ENCODE measurements at regions not wholly inside any gene's neighbourhood (a gene's known extent, or its start where the extent isn't known, plus 50 kb on each side); places are given as distances from the start of the nearest gene placed in this dataset.
"Not testable (repeated sequence)": the region's sequence is repeated elsewhere in the genome, so short reads cannot be mapped to it uniquely, and the experiment has no call there.

DNA sequence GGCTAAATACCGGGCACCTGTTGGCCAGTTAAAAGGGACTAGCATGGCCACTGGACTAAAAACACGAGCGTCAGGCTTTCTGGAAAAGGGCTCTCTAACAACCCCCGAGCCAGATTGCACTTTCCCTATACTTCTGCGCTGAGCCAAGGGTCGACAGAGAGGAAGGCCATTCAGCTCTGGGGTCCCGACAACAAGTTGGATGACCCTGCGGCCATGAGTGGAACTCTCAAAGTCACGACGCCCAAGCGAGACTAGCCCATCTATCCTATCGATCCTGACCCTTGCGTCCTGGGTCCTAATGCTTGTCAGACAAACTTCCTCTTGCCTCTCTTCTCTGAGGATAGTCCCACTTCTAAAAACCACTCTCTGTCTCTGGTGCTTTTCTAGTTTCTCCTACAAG lies 99.9 kb upstream of the PRDX6 start:
- peaks cover 35% of the 10 kb centered on the region for H3K9me3 Mint-ChIP-seq
- peaks cover 23% of the 10 kb centered on the region for H3K36me3 Mint-ChIP-seq (ENCODE audit: low read depth)
- no peak for DNase-seq
- H3K27ac Mint-ChIP-seq = no peak overlapping the region
- no peaks in the 10 kb centered on the region for H3K4me1 Mint-ChIP-seq
- no peak overlapping the region for H3K4me3 Mint-ChIP-seq
- H3K27me3 Mint-ChIP-seq (ENCODE audit: low read depth, poor library complexity) = peaks cover 3% of the 10 kb centered on the region
- TF ChIP-seq, protein P1, sequence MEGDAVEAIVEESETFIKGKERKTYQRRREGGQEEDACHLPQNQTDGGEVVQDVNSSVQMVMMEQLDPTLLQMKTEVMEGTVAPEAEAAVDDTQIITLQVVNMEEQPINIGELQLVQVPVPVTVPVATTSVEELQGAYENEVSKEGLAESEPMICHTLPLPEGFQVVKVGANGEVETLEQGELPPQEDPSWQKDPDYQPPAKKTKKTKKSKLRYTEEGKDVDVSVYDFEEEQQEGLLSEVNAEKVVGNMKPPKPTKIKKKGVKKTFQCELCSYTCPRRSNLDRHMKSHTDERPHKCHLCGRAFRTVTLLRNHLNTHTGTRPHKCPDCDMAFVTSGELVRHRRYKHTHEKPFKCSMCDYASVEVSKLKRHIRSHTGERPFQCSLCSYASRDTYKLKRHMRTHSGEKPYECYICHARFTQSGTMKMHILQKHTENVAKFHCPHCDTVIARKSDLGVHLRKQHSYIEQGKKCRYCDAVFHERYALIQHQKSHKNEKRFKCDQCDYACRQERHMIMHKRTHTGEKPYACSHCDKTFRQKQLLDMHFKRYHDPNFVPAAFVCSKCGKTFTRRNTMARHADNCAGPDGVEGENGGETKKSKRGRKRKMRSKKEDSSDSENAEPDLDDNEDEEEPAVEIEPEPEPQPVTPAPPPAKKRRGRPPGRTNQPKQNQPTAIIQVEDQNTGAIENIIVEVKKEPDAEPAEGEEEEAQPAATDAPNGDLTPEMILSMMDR (IDR thresholded peaks at IDR 0.05) = no peak

DNA sequence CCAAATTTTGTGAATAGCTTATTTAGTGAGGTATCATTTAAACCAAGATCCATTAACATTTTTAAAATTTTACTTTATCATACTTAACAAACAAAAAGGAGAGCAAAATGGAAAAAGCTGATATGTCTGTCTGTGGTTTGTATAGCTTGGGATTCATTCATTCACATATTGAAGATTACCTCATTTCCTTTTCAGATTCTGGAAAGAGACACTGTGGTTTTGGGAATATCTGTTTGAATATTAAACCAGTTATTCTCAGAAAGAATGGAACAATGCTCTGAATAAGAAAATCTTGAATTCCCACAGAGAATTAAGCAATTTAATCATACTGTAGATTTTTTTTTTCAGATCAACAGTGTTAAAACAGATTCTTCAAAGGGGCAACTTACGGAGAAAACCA lies 93.8 kb upstream of the PRDX6 start:
- H3K27ac Mint-ChIP-seq = no peak overlapping the region
- no peaks in the 10 kb centered on the region for H3K9me3 Mint-ChIP-seq
- TF ChIP-seq, protein P1 (IDR thresholded peaks at IDR 0.05) = no peak
- no peaks in the 10 kb centered on the region for H3K36me3 Mint-ChIP-seq (ENCODE audit: low read depth)
- no peak overlapping the region for H3K4me3 Mint-ChIP-seq
- no peaks in the 10 kb centered on the region for H3K27me3 Mint-ChIP-seq (ENCODE audit: low read depth, poor library complexity)
- no peak for DNase-seq
- no peaks in the 10 kb centered on the region for H3K4me1 Mint-ChIP-seq

DNA sequence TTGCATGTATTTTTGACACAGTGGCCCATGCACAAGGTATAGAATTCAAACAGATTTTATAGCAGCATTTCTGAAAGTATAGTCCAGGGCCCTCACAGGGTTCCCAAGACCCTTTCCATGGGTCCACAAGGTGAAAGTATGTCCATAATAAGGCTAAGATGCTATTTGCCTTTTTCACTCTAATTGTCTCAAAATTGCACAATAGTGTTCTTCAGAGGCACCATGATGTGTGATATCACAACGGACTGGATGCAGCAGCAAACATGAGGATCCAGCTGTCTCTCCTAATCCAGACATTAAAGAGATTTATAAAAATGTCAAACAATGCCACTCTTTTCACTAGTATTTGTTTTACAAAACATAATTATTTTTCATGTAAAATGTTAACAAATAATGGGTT lies 88.8 kb upstream of the PRDX6 start:
- no peaks in the 10 kb centered on the region for H3K9me3 Mint-ChIP-seq
- H3K36me3 Mint-ChIP-seq (ENCODE audit: low read depth) = no peaks in the 10 kb centered on the region
- no peaks in the 10 kb centered on the region for H3K4me1 Mint-ChIP-seq
- no peak for DNase-seq
- H3K27ac Mint-ChIP-seq = no peak overlapping the region
- H3K27me3 Mint-ChIP-seq (ENCODE audit: low read depth, poor library complexity) = no peaks in the 10 kb centered on the region
- TF ChIP-seq, protein P1 (IDR thresholded peaks at IDR 0.05) = no peak
- no peak overlapping the region for H3K4me3 Mint-ChIP-seq

DNA sequence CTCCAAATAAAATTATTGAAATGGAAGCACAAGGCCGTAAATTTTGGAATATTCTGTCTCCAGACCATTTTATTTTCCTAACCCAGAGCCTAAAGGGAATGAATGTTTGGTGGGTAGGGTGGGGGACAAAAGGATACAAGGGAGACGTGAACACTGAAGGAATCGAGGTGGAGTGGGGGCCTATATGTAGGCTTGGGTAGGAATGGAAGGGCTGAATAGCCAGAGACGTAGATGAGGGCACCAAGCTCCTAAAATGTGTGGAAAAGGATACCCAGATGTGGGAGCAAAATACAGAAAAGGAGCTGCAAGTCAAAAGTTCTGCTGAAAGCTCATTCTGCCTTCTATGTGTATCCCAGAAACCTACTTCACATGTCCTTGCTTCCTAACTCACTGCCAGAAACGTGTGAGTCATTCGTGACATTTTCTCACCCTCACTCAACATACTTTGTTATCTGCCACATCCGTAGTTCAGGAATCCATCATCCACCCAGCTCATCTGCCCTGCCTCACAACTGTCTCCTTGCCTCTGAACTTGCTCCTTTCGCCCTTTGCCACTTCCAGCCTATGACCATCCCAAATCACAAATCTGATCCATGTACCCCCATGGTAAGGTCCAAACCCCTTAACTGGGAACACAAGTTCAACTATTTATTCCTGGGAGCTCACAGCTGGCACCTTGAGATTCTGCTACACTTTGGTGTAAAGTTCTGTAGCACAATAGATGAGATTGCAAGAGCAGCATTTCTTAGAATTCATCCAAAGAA lies 84.1 kb upstream of the PRDX6 start:
- TF ChIP-seq, protein P1 (IDR thresholded peaks at IDR 0.05) = no peak
- no peak overlapping the region for H3K4me3 Mint-ChIP-seq
- H3K9me3 Mint-ChIP-seq = no peaks in the 10 kb centered on the region
- no peak overlapping the region for H3K27ac Mint-ChIP-seq
- DNase-seq = no peak
- no peaks in the 10 kb centered on the region for H3K4me1 Mint-ChIP-seq
- no peaks in the 10 kb centered on the region for H3K36me3 Mint-ChIP-seq (ENCODE audit: low read depth)
- no peaks in the 10 kb centered on the region for H3K27me3 Mint-ChIP-seq (ENCODE audit: low read depth, poor library complexity)

DNA sequence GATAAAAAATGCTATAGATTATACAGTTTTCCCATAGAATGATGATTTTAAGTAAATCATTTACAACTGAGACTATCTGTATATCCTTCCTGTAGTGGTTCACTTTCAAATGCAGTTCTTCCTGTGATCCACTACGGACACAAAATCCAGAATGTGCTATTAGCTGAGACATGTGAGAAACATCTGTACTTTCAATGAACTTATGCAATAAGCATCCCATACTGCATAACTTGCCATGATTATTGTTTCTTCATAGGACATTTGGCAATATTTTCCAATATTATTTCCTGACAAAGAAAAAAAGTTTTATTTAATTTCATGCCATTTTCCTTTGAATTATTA lies 83.5 kb upstream of the PRDX6 start:
- TF ChIP-seq, protein P1 (IDR thresholded peaks at IDR 0.05) = no peak
- Mint-ChIP-seq H3K4me3 (no peak overlapping the region), H3K27me3 (ENCODE audit: low read depth, poor library complexity) (no peaks in the 10 kb centered on the region), H3K9me3 (no peaks in the 10 kb centered on the region), H3K36me3 (ENCODE audit: low read depth) (no peaks in the 10 kb centered on the region), H3K27ac (no peak overlapping the region), H3K4me1 (no peaks in the 10 kb centered on the region)
- no peak for DNase-seq

DNA sequence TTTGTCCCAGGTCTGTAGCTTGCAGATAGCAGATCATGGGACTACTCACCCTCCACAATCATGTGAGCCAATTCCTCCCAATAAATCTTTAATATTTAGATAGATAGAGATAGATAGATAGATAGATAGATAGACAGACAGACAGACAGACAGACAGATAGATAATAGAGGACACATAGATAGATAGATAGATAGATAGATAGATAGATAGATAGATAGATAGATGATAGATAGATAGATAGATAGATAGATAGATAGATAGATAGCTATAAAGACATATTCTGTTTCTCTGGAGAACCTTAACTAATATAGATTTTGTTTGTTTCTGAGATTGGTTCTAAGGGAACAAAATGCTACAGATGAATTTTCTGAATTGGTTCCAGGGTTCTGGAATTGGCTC lies 82.3 kb upstream of the PRDX6 start:
- H3K36me3 Mint-ChIP-seq (ENCODE audit: low read depth); DNase-seq; H3K27me3 Mint-ChIP-seq (ENCODE audit: low read depth, poor library complexity); H3K4me1 Mint-ChIP-seq; H3K27ac Mint-ChIP-seq; H3K9me3 Mint-ChIP-seq; H3K4me3 Mint-ChIP-seq: not testable (repeated sequence)

Data from nephron progenitor cell (in vitro differentiated cells).